NCI-H226 (cell line): ENCODE measurements at regions not wholly inside any gene's neighbourhood (a gene's known extent, or its start where the extent isn't known, plus 50 kb on each side); places are given as distances from the start of the nearest gene placed in this dataset.

Experiments used
- DNase-seq: peaks from one replicate; pipeline ENCODE4 v3.0.0-alpha.2; 2015

- no peak for DNase-seq
Observed at GRCh38 chr18:54717673-54718407, 110.4 kb upstream of the RAB27B start.

- DNase-seq = no peak
Observed at GRCh38 chr18:54718408-54718773, 109.9 kb upstream of the RAB27B start.

GRCh38 chr18:54720620-54721019, 107.7 kb upstream of the RAB27B start:
- DNase-seq = no peak

GRCh38 chr18:54726143-54726542, 102.1 kb upstream of the RAB27B start:
- no peak for DNase-seq

GRCh38 chr18:54734059-54734458, 94.2 kb upstream of the RAB27B start:
- DNase-seq = peak; percentile 74

- DNase-seq = no peak
Observed at GRCh38 chr18:54736981-54737380, 91.3 kb upstream of the RAB27B start.

- peak; percentile 41 for DNase-seq
Observed at GRCh38 chr18:54737986-54738385, 90.3 kb upstream of the RAB27B start.

GRCh38 chr18:54739476-54739875, 88.8 kb upstream of the RAB27B start:
- DNase-seq = no peak

GRCh38 chr18:54740136-54740846, 88.0 kb upstream of the RAB27B start:
- peak; percentile 18 for DNase-seq

- DNase-seq = no peak
Observed at GRCh38 chr18:54742120-54742519, 86.2 kb upstream of the RAB27B start.

- peak; percentile 90 for DNase-seq
Observed at GRCh38 chr18:54742659-54743604, 85.3 kb upstream of the RAB27B start.

- no peak for DNase-seq
Observed at GRCh38 chr18:54743605-54743995, 84.7 kb upstream of the RAB27B start.

- no peak for DNase-seq
Observed at GRCh38 chr18:54749291-54749690, 79.0 kb upstream of the RAB27B start.

- DNase-seq = no peak
Observed at GRCh38 chr18:54750350-54750749, 77.9 kb upstream of the RAB27B start.

GRCh38 chr18:54752185-54752584, 76.1 kb upstream of the RAB27B start:
- no peak for DNase-seq

GRCh38 chr18:54755456-54755855, 72.8 kb upstream of the RAB27B start:
- DNase-seq = no peak

GRCh38 chr18:54762386-54762785, 65.9 kb upstream of the RAB27B start:
- peak; percentile 76 for DNase-seq

GRCh38 chr18:54764786-54765185, 63.5 kb upstream of the RAB27B start:
- no peak for DNase-seq

- DNase-seq = peak; percentile 18
Observed at GRCh38 chr18:54765636-54766375, 62.5 kb upstream of the RAB27B start.

GRCh38 chr18:54766634-54767033, 61.6 kb upstream of the RAB27B start:
- peak; percentile 44 for DNase-seq

- no peak for DNase-seq
Observed at GRCh38 chr18:54767098-54767497, 61.2 kb upstream of the RAB27B start.
